ENCODE measurements at regions not wholly inside any gene's neighbourhood (a gene's known extent, or its start where the extent isn't known, plus 50 kb on each side); places are given as distances from the start of the nearest gene placed in this dataset.

- Mint-ChIP-seq H3K27ac (no peak overlapping the region), H3K27me3 (ENCODE audit: low read depth) (no peaks in the 10 kb centered on the region), H3K9me3 (peaks cover 3 to 8% of the 10 kb centered on the region in 2 donors), H3K36me3 (ENCODE audit: insufficient read depth in 2 of 2) (no peaks in the 10 kb centered on the region), H3K4me1 (ENCODE audit: low read depth) (no peaks in the 10 kb centered on the region), H3K4me3 (no peak overlapping the region)
- DNase-seq (no peak), ATAC-seq (replicated peaks in 1 of 2) (no peak)
Measured at GRCh38 chr12:126084480-126084879, 1019.2 kb downstream of the AACS start.

- Mint-ChIP-seq H3K4me1 (ENCODE audit: low read depth) (no peaks in the 10 kb centered on the region), H3K4me3 (no peak overlapping the region), H3K9me3 (peaks cover 6 to 8% of the 10 kb centered on the region in 2 donors), H3K36me3 (ENCODE audit: insufficient read depth in 2 of 2) (no peaks in the 10 kb centered on the region), H3K27ac (no peak overlapping the region), H3K27me3 (ENCODE audit: low read depth) (no peaks in the 10 kb centered on the region)
- no peak for ATAC-seq (replicated peaks in 1 of 2)
- no peak for DNase-seq
Measured at GRCh38 chr12:126086242-126086641, 1021.0 kb downstream of the AACS start.

GRCh38 chr12:126087692-126088091 lies 1022.5 kb downstream of the AACS start:
- H3K9me3 Mint-ChIP-seq, result peaks cover 4 to 15% of the 10 kb centered on the region in 2 donors
- H3K4me3 Mint-ChIP-seq, result no peak overlapping the region
- no peaks in the 10 kb centered on the region for H3K4me1 Mint-ChIP-seq (ENCODE audit: low read depth)
- DNase-seq, result no peak
- H3K36me3 Mint-ChIP-seq (ENCODE audit: insufficient read depth in 2 of 2), result no peaks in the 10 kb centered on the region
- H3K27ac Mint-ChIP-seq, result no peak overlapping the region
- no peaks in the 10 kb centered on the region for H3K27me3 Mint-ChIP-seq (ENCODE audit: low read depth)
- ATAC-seq (replicated peaks in 1 of 2), result no peak

- no peak overlapping the region for H3K27ac Mint-ChIP-seq
- H3K9me3 Mint-ChIP-seq, result peaks cover 3 to 12% of the 10 kb centered on the region in 2 donors
- H3K4me3 Mint-ChIP-seq, result no peak overlapping the region
- H3K27me3 Mint-ChIP-seq (ENCODE audit: low read depth), result no peaks in the 10 kb centered on the region
- H3K36me3 Mint-ChIP-seq (ENCODE audit: insufficient read depth in 2 of 2), result no peaks in the 10 kb centered on the region
- no peaks in the 10 kb centered on the region for H3K4me1 Mint-ChIP-seq (ENCODE audit: low read depth)
- ATAC-seq (replicated peaks in 1 of 2) (no peak), DNase-seq (no peak)
Measured at GRCh38 chr12:126093908-126094307, 1028.7 kb downstream of the AACS start.

- no peaks in the 10 kb centered on the region for H3K4me1 Mint-ChIP-seq (ENCODE audit: low read depth)
- no peak overlapping the region for H3K4me3 Mint-ChIP-seq
- no peak for DNase-seq
- ATAC-seq (replicated peaks in 1 of 2), result no peak
- H3K9me3 Mint-ChIP-seq, result peaks cover 3 to 14% of the 10 kb centered on the region in 2 donors
- no peaks in the 10 kb centered on the region for H3K27me3 Mint-ChIP-seq (ENCODE audit: low read depth)
- no peak overlapping the region for H3K27ac Mint-ChIP-seq
- no peaks in the 10 kb centered on the region for H3K36me3 Mint-ChIP-seq (ENCODE audit: insufficient read depth in 2 of 2)
Measured at GRCh38 chr12:126095748-126096510, 1030.7 kb downstream of the AACS start.

GRCh38 chr12:126106706-126107105 lies 1041.5 kb downstream of the AACS start:
- H3K27me3 Mint-ChIP-seq (ENCODE audit: low read depth), result no peaks in the 10 kb centered on the region
- no peaks in the 10 kb centered on the region for H3K36me3 Mint-ChIP-seq (ENCODE audit: insufficient read depth in 2 of 2)
- H3K9me3 Mint-ChIP-seq, result peaks cover 2% of the 10 kb centered on the region in 2 donors
- DNase-seq (no peak), ATAC-seq (replicated peaks in 1 of 2) (no peak)
- no peak overlapping the region for H3K27ac Mint-ChIP-seq
- no peak overlapping the region for H3K4me3 Mint-ChIP-seq
- no peaks in the 10 kb centered on the region for H3K4me1 Mint-ChIP-seq (ENCODE audit: low read depth)

GRCh38 chr12:126107659-126108058 lies 1042.4 kb downstream of the AACS start:
- Mint-ChIP-seq H3K36me3 (ENCODE audit: insufficient read depth in 2 of 2) (no peaks in the 10 kb centered on the region), H3K27ac (no peak overlapping the region), H3K4me3 (no peak overlapping the region), H3K9me3 (peaks cover 2% of the 10 kb centered on the region in 2 donors), H3K4me1 (ENCODE audit: low read depth) (no peaks in the 10 kb centered on the region), H3K27me3 (ENCODE audit: low read depth) (no peaks in the 10 kb centered on the region)
- ATAC-seq (replicated peaks in 1 of 2) (no peak), DNase-seq (no peak)

GRCh38 chr12:126108247-126108646 lies 1043.0 kb downstream of the AACS start:
- peaks cover 2% of the 10 kb centered on the region in 2 donors for H3K9me3 Mint-ChIP-seq
- no peaks in the 10 kb centered on the region for H3K27me3 Mint-ChIP-seq (ENCODE audit: low read depth)
- no peaks in the 10 kb centered on the region for H3K36me3 Mint-ChIP-seq (ENCODE audit: insufficient read depth in 2 of 2)
- DNase-seq (no peak), ATAC-seq (replicated peaks in 1 of 2) (no peak)
- H3K27ac Mint-ChIP-seq, result no peak overlapping the region
- no peak overlapping the region for H3K4me3 Mint-ChIP-seq
- H3K4me1 Mint-ChIP-seq (ENCODE audit: low read depth), result no peaks in the 10 kb centered on the region

- Mint-ChIP-seq H3K27ac (no peak overlapping the region), H3K9me3 (peaks cover 6 to 10% of the 10 kb centered on the region in 2 donors), H3K27me3 (ENCODE audit: low read depth) (no peaks in the 10 kb centered on the region), H3K36me3 (ENCODE audit: insufficient read depth in 2 of 2) (no peaks in the 10 kb centered on the region), H3K4me1 (ENCODE audit: low read depth) (no peaks in the 10 kb centered on the region), H3K4me3 (no peak overlapping the region)
- ATAC-seq (replicated peaks in 1 of 2) (no peak), DNase-seq (no peak)
Measured at GRCh38 chr12:126112141-126112540, 1046.9 kb downstream of the AACS start.

- Mint-ChIP-seq H3K27me3 (ENCODE audit: low read depth) (no peaks in the 10 kb centered on the region), H3K27ac (no peak overlapping the region), H3K36me3 (ENCODE audit: insufficient read depth in 2 of 2) (no peaks in the 10 kb centered on the region), H3K9me3 (peaks cover 4 to 10% of the 10 kb centered on the region in 2 donors), H3K4me1 (ENCODE audit: low read depth) (no peaks in the 10 kb centered on the region), H3K4me3 (no peak overlapping the region)
- no peak for DNase-seq
- ATAC-seq (replicated peaks in 1 of 2), result no peak
Measured at GRCh38 chr12:126112849-126113248, 1047.6 kb downstream of the AACS start.

GRCh38 chr12:126114441-126114840 lies 1049.2 kb downstream of the AACS start:
- Mint-ChIP-seq H3K4me3 (no peak overlapping the region), H3K27me3 (ENCODE audit: low read depth) (no peaks in the 10 kb centered on the region), H3K4me1 (ENCODE audit: low read depth) (no peaks in the 10 kb centered on the region), H3K9me3 (peaks cover 4 to 7% of the 10 kb centered on the region in 2 donors), H3K36me3 (ENCODE audit: insufficient read depth in 2 of 2) (no peaks in the 10 kb centered on the region), H3K27ac (no peak overlapping the region)
- ATAC-seq (replicated peaks in 1 of 2), result no peak
- DNase-seq, result no peak

- Mint-ChIP-seq H3K27ac (no peak overlapping the region), H3K9me3 (peaks cover 4 to 11% of the 10 kb centered on the region in 2 donors), H3K36me3 (ENCODE audit: insufficient read depth in 2 of 2) (no peaks in the 10 kb centered on the region), H3K4me1 (ENCODE audit: low read depth) (no peaks in the 10 kb centered on the region), H3K27me3 (ENCODE audit: low read depth) (no peaks in the 10 kb centered on the region), H3K4me3 (no peak overlapping the region)
- ATAC-seq (replicated peaks in 1 of 2), result no peak
- no peak for DNase-seq
Measured at GRCh38 chr12:126117502-126117901, 1052.3 kb downstream of the AACS start.

- Mint-ChIP-seq H3K36me3 (ENCODE audit: insufficient read depth in 2 of 2) (peaks cover 12 to 17% of the 10 kb centered on the region in 2 donors), H3K4me3 (no peak overlapping the region), H3K27me3 (ENCODE audit: low read depth) (no peaks in the 10 kb centered on the region), H3K4me1 (ENCODE audit: low read depth) (no peaks in the 10 kb centered on the region), H3K9me3 (peaks cover 28 to 29% of the 10 kb centered on the region in 2 donors), H3K27ac (no peak overlapping the region)
- DNase-seq, result no peak
- no peak for ATAC-seq (replicated peaks in 1 of 2)
Measured at GRCh38 chr12:126139355-126139754, 1074.1 kb downstream of the AACS start.

- no peaks in the 10 kb centered on the region for H3K27me3 Mint-ChIP-seq (ENCODE audit: low read depth)
- H3K9me3 Mint-ChIP-seq, result peaks cover 3 to 6% of the 10 kb centered on the region in 2 donors
- H3K27ac Mint-ChIP-seq, result no peak overlapping the region
- H3K36me3 Mint-ChIP-seq (ENCODE audit: insufficient read depth in 2 of 2), result no peaks in the 10 kb centered on the region
- no peak for DNase-seq
- no peak overlapping the region for H3K4me3 Mint-ChIP-seq
- ATAC-seq (replicated peaks in 1 of 2), result no peak
- no peaks in the 10 kb centered on the region for H3K4me1 Mint-ChIP-seq (ENCODE audit: low read depth)
Measured at GRCh38 chr12:126144603-126145002, 1079.4 kb downstream of the AACS start.
